ENCODE measurements at regions not wholly inside any gene's neighbourhood (a gene's known extent, or its start where the extent isn't known, plus 50 kb on each side); places are given as distances from the start of the nearest gene placed in this dataset.

- TF ChIP-seq CTCF (IDR thresholded peaks at IDR 0.05): no peak
- no peak for TF ChIP-seq ZFX (IDR thresholded peaks at IDR 0.05; ENCODE audit: borderline replicate concordance)
These were observed 532.8 kb upstream of the SALL1 start for GRCh38 chr16:51683882-51684281.
